ENCODE measurements at regions not wholly inside any gene's neighbourhood (a gene's known extent, or its start where the extent isn't known, plus 50 kb on each side); places are given as distances from the start of the nearest gene placed in this dataset.

DNA sequence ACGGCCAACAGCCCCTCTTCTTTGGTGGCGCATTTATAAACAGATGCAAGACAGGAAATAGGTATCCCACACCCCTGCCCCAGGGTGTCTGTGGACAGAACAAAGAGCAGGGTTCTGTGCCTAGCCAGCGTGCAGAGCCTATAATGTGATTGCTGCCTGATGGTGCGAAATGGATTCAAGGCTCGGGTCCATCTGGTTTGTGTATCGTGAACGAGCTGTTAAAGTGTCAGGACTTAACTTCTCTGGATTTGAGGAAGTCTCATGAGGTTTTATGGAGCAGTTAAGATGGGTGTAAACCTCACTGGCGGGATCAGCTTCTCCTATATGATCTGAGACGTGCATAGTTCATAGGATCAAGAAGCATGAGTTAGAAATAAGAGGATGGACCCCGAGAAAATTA lies 388.7 kb upstream of the TBX3 start:
- TF ChIP-seq, protein P1, sequence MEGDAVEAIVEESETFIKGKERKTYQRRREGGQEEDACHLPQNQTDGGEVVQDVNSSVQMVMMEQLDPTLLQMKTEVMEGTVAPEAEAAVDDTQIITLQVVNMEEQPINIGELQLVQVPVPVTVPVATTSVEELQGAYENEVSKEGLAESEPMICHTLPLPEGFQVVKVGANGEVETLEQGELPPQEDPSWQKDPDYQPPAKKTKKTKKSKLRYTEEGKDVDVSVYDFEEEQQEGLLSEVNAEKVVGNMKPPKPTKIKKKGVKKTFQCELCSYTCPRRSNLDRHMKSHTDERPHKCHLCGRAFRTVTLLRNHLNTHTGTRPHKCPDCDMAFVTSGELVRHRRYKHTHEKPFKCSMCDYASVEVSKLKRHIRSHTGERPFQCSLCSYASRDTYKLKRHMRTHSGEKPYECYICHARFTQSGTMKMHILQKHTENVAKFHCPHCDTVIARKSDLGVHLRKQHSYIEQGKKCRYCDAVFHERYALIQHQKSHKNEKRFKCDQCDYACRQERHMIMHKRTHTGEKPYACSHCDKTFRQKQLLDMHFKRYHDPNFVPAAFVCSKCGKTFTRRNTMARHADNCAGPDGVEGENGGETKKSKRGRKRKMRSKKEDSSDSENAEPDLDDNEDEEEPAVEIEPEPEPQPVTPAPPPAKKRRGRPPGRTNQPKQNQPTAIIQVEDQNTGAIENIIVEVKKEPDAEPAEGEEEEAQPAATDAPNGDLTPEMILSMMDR (IDR thresholded peaks at IDR 0.05; ENCODE audit: insufficient read depth, low read length, poor library complexity, severe bottlenecking) = no peak
- H3K4me3 ChIP-seq (ENCODE audit: low read depth, low read length) = no peak overlapping the region
- no peaks in the 10 kb centered on the region for H3K36me3 ChIP-seq (ENCODE audit: control insufficient read depth, insufficient read depth, low read length)
- H3K27me3 ChIP-seq (ENCODE audit: control insufficient read depth, insufficient read depth, low read length) = no peaks in the 10 kb centered on the region
- no peak for DNase-seq (ENCODE audit: low read depth)

DNA sequence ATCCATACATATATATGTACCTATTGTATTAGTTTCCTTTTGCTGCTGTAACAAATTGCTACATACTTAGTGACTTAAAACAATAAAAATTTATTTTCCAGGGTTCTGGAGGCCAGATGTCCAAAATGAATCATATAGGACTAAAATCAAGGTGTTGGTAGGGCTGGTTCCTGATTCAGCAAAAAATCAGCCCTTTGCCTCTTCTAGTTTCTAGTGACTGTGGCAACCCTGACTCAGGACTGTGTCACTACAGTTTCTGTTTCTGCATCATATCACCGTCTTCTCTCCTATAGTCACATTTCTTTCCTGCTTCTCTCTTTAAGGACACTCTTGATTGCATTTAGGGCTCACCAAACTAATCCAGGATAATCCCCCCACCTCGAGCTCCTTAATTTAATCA lies 386.3 kb upstream of the TBX3 start:
- Histone ChIP-seq H3K27me3 (ENCODE audit: control insufficient read depth, insufficient read depth, low read length) (no peaks in the 10 kb centered on the region), H3K4me3 (ENCODE audit: low read depth, low read length) (no peak overlapping the region), H3K36me3 (ENCODE audit: control insufficient read depth, insufficient read depth, low read length) (no peaks in the 10 kb centered on the region)
- TF ChIP-seq, protein P1 (IDR thresholded peaks at IDR 0.05; ENCODE audit: insufficient read depth, low read length, poor library complexity, severe bottlenecking) = no peak
- no peak for DNase-seq (ENCODE audit: low read depth)

DNA sequence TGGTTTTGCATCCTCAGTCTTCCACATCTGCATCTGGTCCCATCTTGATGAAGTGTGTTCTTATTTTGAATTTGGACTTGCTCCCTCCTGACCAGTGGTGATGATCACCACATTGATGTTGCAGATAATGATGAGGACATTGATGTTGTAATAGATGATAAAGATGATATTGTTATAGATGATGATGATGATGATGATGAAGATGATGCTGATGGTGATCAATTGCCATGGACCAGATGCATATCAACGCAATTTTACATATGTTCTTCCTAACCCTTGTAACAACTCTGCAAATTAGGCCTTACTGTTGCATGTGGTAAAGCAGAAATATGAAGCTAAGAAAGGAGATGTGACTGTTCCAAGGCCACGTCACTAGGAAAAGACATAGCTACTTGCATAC lies 380.3 kb upstream of the TBX3 start:
- no peak for DNase-seq (ENCODE audit: low read depth)
- Histone ChIP-seq H3K36me3 (ENCODE audit: control insufficient read depth, insufficient read depth, low read length) (no peaks in the 10 kb centered on the region), H3K4me3 (ENCODE audit: low read depth, low read length) (no peak overlapping the region), H3K27me3 (ENCODE audit: control insufficient read depth, insufficient read depth, low read length) (no peaks in the 10 kb centered on the region)
- TF ChIP-seq, protein P1 (IDR thresholded peaks at IDR 0.05; ENCODE audit: insufficient read depth, low read length, poor library complexity, severe bottlenecking) = no peak

DNA sequence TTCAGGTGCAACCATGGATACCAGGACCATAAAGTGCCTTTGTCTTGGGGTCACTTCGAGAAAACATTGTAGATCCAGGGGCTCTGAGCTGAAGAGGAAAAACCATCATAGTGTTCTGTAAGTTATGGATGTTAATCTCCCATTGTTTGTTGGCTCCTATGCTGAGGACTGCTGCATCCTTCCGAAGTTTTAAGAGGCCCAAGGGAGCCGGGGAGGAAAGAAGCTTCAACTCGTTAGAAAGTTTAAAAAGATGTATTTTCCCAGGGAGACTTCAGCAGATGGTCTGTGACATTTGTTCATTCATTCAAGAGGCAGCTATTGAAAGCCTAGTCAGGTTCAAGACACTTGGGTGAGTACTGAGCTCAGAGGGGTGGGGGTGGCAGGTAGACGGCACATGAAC lies 378.8 kb upstream of the TBX3 start:
- TF ChIP-seq, protein P1 (IDR thresholded peaks at IDR 0.05; ENCODE audit: insufficient read depth, low read length, poor library complexity, severe bottlenecking) = no peak

DNA sequence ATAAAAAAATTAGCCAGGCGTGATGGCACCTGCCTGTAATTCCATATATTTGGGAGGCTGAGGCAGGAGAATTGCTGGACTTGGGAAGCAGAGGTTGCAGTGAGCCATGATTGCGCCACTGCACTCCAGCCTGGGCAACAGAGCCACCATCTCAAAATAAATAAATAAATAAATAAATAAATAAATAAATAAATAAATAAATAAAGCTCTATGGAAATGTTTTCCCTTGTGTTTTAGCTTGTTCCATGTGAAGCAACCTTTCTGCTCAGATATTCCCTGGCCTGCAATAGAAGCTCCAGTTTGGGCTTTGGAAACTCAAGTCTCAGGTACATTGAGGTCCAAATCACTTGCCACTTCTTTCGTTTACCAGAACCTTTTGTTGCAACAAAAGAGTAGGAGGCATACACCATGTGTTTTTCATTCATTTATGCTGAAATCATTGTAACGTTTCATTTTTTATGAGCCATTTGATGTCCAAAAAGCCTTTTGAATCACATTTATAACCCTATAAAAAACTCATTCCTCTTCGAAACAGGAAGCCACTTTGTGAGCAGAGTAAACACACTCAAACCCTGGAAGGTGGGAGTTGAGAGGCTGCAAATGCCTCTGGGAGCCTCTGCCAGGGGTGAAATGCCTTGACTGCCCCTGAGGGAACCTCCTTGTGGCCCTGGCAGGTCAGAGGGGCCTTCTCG lies 376.6 kb upstream of the TBX3 start:
- no peak overlapping the region for H3K4me3 ChIP-seq (ENCODE audit: low read depth, low read length)
- TF ChIP-seq, protein P1 (IDR thresholded peaks at IDR 0.05; ENCODE audit: insufficient read depth, low read length, poor library complexity, severe bottlenecking) = no peak
- no peaks in the 10 kb centered on the region for H3K36me3 ChIP-seq (ENCODE audit: control insufficient read depth, insufficient read depth, low read length)
- no peak for DNase-seq (ENCODE audit: low read depth)
- H3K27me3 ChIP-seq (ENCODE audit: control insufficient read depth, insufficient read depth, low read length) = no peaks in the 10 kb centered on the region

More for the DNA sequence above, 378.8 kb upstream of the TBX3 start:
- Histone ChIP-seq H3K27me3 (ENCODE audit: control insufficient read depth, insufficient read depth, low read length) (no peaks in the 10 kb centered on the region), H3K36me3 (ENCODE audit: control insufficient read depth, insufficient read depth, low read length) (no peaks in the 10 kb centered on the region), H3K4me3 (ENCODE audit: low read depth, low read length) (no peak overlapping the region)
- DNase-seq (ENCODE audit: low read depth) = no peak

DNA sequence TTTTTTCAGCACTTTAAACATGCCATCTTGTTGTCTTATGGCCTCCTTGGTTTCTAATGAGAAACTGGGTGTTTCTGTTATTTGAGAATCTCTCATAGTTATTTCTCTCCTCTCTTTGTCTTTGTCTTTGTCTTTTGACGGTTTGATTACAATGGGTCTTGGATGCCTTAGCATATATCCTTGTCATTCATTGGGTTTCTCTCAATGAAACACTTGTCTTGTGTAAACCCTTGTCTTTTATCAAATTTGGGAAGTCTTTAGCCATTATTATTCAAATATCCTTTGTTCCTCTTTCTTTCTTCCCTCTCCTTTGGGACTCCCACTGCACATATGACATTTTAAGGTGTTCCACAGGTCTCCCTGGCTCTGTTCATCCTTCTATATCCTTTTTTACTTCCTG lies 373.5 kb upstream of the TBX3 start:
- H3K4me3 ChIP-seq (ENCODE audit: low read depth, low read length) = no peak overlapping the region
- H3K27me3 ChIP-seq (ENCODE audit: control insufficient read depth, insufficient read depth, low read length) = no peaks in the 10 kb centered on the region
- no peaks in the 10 kb centered on the region for H3K36me3 ChIP-seq (ENCODE audit: control insufficient read depth, insufficient read depth, low read length)
- TF ChIP-seq, protein P1 (IDR thresholded peaks at IDR 0.05; ENCODE audit: insufficient read depth, low read length, poor library complexity, severe bottlenecking) = no peak
- no peak for DNase-seq (ENCODE audit: low read depth)

Measured in kidney epithelial cell (primary cell).